Brain microvascular endothelial cell (primary cell): ENCODE measurements at regions not wholly inside any gene's neighbourhood (a gene's known extent, or its start where the extent isn't known, plus 50 kb on each side); places are given as distances from the start of the nearest gene placed in this dataset.

Source experiments
- DNase-seq: peaks from one replicate; pipeline ENCODE4 v3.0.0-alpha.2; 2020
- H3K27ac ChIP-seq: fragments of 250-450 bp; sonication (Bioruptor Pico); 2 replicates; pipeline ENCODE4 v1.5.1; 2020; ENCODE audit warnings: mild to moderate bottlenecking, moderate library complexity
- H3K27me3 ChIP-seq: fragments of 250-450 bp; sonication (Bioruptor Pico); replicated peaks from 2 replicates; pipeline ENCODE4 v1.5.1; 2020; ENCODE audit warnings: mild to moderate bottlenecking
- H3K36me3 ChIP-seq: fragments of 250-450 bp; sonication (Bioruptor Pico); replicated peaks from 2 replicates; pipeline ENCODE4 v1.5.1; 2020; ENCODE audit warnings: mild to moderate bottlenecking
- H3K4me3 ChIP-seq: 2 replicates; pipeline ENCODE4 v1.5.1; 2011; ENCODE audit warnings: low read depth, mild to moderate bottlenecking, control low read depth, low read length, moderate library complexity
- CTCF ChIP-seq: IDR thresholded peaks from 2 replicates; pipeline ENCODE4 v1.5.1; 2011; ENCODE audit warnings: low read depth, mild to moderate bottlenecking, moderate library complexity, low read length, control low read depth, inconsistent platforms; ENCODE audit errors: missing control alignments
- in situ Hi-C: cut with HindIII; loops from 2 replicates; pipeline ENCODE4 v1.10.0; 2017; ENCODE audit warnings: low sequenced_read_pairs, low pct_ligation_motif_present

GRCh38 chr11:41665441-41666360 is 206.2 kb upstream of the LRRC4C start:
- Histone ChIP-seq H3K4me3 (no peak overlapping the region), H3K27me3 (no peaks in the 10 kb centered on the region), H3K36me3 (no peaks in the 10 kb centered on the region), H3K27ac (no peak overlapping the region)
- in situ Hi-C loops = no loop called here
- no peak for DNase-seq
- no peak for TF ChIP-seq CTCF

- no peak overlapping the region for H3K4me3 ChIP-seq
- no peak for DNase-seq
- H3K27me3 ChIP-seq = no peaks in the 10 kb centered on the region
- no peaks in the 10 kb centered on the region for H3K36me3 ChIP-seq
- in situ Hi-C loops = no loop called here
- TF ChIP-seq CTCF = no peak
- no peak overlapping the region for H3K27ac ChIP-seq
These were observed 207.7 kb upstream of the LRRC4C start for GRCh38 chr11:41666951-41667653.

GRCh38 chr11:41675205-41675604 is 215.8 kb upstream of the LRRC4C start:
- Histone ChIP-seq H3K36me3 (no peaks in the 10 kb centered on the region), H3K27me3 (no peaks in the 10 kb centered on the region), H3K4me3 (no peak overlapping the region), H3K27ac (no peak overlapping the region)
- in situ Hi-C loops = no loop called here
- no peak for DNase-seq
- TF ChIP-seq CTCF = no peak

GRCh38 chr11:41713030-41713429 is 253.6 kb upstream of the LRRC4C start:
- no peak for DNase-seq
- Histone ChIP-seq H3K4me3 (no peak overlapping the region), H3K36me3 (no peaks in the 10 kb centered on the region), H3K27me3 (no peaks in the 10 kb centered on the region), H3K27ac (no peak overlapping the region)
- no peak for TF ChIP-seq CTCF
- in situ Hi-C loops = no loop called here

GRCh38 chr11:41714101-41714500 is 254.6 kb upstream of the LRRC4C start:
- DNase-seq = no peak
- no peak for TF ChIP-seq CTCF

More at GRCh38 chr11:41714101-41714500, 254.6 kb upstream of the LRRC4C start:
- Histone ChIP-seq H3K36me3 (no peaks in the 10 kb centered on the region), H3K27ac (no peak overlapping the region), H3K27me3 (no peaks in the 10 kb centered on the region), H3K4me3 (no peak overlapping the region)
- in situ Hi-C loops = no loop called here
